ENCODE measurements at regions not wholly inside any gene's neighbourhood (a gene's known extent, or its start where the extent isn't known, plus 50 kb on each side); places are given as distances from the start of the nearest gene placed in this dataset.

DNA sequence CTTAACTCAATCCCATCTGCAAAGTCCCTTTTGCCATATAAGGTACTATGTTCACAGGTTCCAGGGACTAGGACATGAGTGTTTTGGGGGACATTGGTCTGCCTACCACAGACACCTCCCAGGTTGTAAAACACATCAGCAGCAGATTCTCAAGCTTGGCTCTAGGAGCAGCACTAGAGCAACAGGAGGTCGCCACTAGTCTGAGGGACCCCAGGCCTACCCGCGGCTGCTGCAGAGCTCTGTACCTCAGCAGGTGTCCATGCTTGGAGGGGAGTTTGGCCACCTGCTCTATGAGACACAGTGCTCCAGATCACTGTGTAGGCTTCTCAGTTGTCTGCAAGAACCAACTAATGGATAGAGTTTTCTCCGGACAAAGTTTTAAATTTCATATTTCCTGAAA, 262.2 kb upstream of the ARRDC3 start:
- no peak overlapping the region for H3K4me3 ChIP-seq (replicated peaks; ENCODE audit: low read depth, low read length)

GRCh38 chr5:91643797-91644196, 260.7 kb upstream of the ARRDC3 start:
- TF ChIP-seq, protein P1, sequence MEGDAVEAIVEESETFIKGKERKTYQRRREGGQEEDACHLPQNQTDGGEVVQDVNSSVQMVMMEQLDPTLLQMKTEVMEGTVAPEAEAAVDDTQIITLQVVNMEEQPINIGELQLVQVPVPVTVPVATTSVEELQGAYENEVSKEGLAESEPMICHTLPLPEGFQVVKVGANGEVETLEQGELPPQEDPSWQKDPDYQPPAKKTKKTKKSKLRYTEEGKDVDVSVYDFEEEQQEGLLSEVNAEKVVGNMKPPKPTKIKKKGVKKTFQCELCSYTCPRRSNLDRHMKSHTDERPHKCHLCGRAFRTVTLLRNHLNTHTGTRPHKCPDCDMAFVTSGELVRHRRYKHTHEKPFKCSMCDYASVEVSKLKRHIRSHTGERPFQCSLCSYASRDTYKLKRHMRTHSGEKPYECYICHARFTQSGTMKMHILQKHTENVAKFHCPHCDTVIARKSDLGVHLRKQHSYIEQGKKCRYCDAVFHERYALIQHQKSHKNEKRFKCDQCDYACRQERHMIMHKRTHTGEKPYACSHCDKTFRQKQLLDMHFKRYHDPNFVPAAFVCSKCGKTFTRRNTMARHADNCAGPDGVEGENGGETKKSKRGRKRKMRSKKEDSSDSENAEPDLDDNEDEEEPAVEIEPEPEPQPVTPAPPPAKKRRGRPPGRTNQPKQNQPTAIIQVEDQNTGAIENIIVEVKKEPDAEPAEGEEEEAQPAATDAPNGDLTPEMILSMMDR (IDR thresholded peaks at IDR 0.05; ENCODE audit: low read length, missing control alignments): no peak
- peak; percentile 19 for DNase-seq (ENCODE audit: low read depth)
- no peak overlapping the region for H3K4me3 ChIP-seq (replicated peaks; ENCODE audit: low read depth, low read length)

More for the DNA sequence above, 262.2 kb upstream of the ARRDC3 start:
- no peak for DNase-seq (ENCODE audit: low read depth)
- TF ChIP-seq, protein P1 (IDR thresholded peaks at IDR 0.05; ENCODE audit: low read length, missing control alignments): no peak

DNA sequence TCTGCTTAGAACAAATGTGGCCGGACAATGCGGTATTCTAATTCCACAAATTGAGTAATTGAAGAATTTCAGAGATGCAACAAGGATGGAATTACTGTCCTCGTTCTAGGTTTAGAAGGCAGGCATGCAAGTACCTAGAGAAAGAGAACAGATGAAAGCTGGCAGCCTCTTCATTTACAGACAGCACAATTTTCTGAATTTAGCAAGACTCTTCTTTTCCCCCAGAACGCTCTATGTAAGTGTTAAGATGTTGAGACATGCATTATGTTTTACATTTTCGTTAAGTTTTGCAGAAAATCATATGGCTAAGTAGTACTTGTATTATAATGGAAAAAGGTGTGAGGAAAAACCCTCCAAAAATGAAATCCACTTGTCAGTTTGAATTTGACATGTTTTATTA, 259.5 kb upstream of the ARRDC3 start:
- no peak for DNase-seq (ENCODE audit: low read depth)
- TF ChIP-seq, protein P1 (IDR thresholded peaks at IDR 0.05; ENCODE audit: low read length, missing control alignments): no peak
- no peak overlapping the region for H3K4me3 ChIP-seq (replicated peaks; ENCODE audit: low read depth, low read length)

DNA sequence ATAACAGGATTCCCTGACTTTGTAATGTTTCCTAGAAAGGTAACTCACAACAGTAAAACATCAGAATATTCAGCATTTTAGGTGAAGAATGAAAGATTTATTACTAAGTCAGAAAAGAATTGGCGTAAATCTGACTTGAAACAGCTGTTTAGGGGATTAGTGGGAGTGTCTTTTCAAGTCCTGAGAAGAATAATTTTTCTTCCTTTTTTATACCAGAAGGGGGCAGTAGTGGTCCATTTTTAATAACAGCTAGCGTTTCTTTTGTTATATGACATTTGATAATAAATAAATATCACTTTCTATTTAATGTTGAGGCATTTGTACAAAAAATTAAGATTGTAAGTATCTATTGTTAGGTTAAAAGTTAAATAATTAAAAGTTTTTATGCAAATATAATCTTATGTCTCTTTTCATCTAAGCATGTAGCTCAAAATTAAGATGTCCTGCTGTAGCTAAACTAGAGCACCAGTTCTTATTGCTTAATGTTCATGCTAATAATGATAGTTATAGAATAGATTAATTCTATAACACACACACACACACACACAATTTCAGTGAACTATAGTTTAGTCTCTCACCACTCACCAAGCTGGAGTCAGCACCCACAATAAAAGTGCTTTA, 258.7 kb upstream of the ARRDC3 start:
- DNase-seq (ENCODE audit: low read depth): peak; percentile 64
- H3K4me3 ChIP-seq (replicated peaks; ENCODE audit: low read depth, low read length): no peak overlapping the region
- TF ChIP-seq, protein P1 (IDR thresholded peaks at IDR 0.05; ENCODE audit: low read length, missing control alignments): peak; percentile 51

GRCh38 chr5:91639744-91640143, 256.6 kb upstream of the ARRDC3 start:
- TF ChIP-seq, protein P1 (IDR thresholded peaks at IDR 0.05; ENCODE audit: low read length, missing control alignments): no peak
- DNase-seq (ENCODE audit: low read depth): no peak
- no peak overlapping the region for H3K4me3 ChIP-seq (replicated peaks; ENCODE audit: low read depth, low read length)

DNA sequence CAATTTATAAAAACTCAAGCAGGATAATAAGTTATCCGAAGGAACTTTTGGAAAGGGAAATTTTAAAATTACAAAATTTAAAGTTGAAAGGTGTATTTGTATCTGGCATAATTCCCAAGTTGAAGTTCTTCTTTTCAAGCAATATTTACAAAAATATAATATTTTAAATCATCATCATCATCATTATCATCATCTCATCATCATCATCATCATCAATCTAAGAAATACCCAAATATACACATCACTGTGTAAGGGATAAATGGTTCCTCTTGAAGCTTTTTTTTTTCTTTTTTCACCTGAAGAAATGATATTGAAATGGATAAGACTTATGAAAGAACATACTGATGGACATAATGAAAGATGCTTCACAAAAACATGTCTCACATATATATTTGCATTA, 254.9 kb upstream of the ARRDC3 start:
- no peak overlapping the region for H3K4me3 ChIP-seq (replicated peaks; ENCODE audit: low read depth, low read length)
- TF ChIP-seq, protein P1 (IDR thresholded peaks at IDR 0.05; ENCODE audit: low read length, missing control alignments): no peak
- DNase-seq (ENCODE audit: low read depth): no peak
